H9 (cell line): ENCODE measurements at regions not wholly inside any gene's neighbourhood (a gene's known extent, or its start where the extent isn't known, plus 50 kb on each side); places are given as distances from the start of the nearest gene placed in this dataset.

ENCODE experiments used
- DNase-seq: peaks from one replicate; pipeline ENCODE4 v3.0.0-alpha.2; 2017
- H2AFZ ChIP-seq: one replicate; pipeline ENCODE4 v1.6.1; 2013; ENCODE audit warnings: mild to moderate bottlenecking, low read length, control low read depth, moderate library complexity
- H2AK5ac ChIP-seq: 2 replicates; pipeline ENCODE4 v1.6.1; 2013; ENCODE audit warnings: low read length, control low read depth, mixed read lengths; ENCODE audit not compliant: insufficient read length
- H2BK120ac ChIP-seq: one replicate; pipeline ENCODE4 v1.6.1; 2013; ENCODE audit warnings: low read depth, mild to moderate bottlenecking, low read length, control low read depth, inconsistent platforms; ENCODE audit not compliant: poor library complexity, severe bottlenecking
- H2BK12ac ChIP-seq: 2 replicates; pipeline ENCODE4 v1.6.1; 2013; ENCODE audit warnings: low read length, control low read depth, mixed read lengths, low read depth; ENCODE audit not compliant: insufficient read length
- H2BK15ac ChIP-seq: 2 replicates; pipeline ENCODE4 v1.6.1; 2013; ENCODE audit warnings: low read depth, low read length, control low read depth
- H2BK20ac ChIP-seq: one replicate; pipeline ENCODE4 v1.6.1; 2013; ENCODE audit warnings: low read depth, mild to moderate bottlenecking, low read length, control low read depth, inconsistent platforms; ENCODE audit not compliant: poor library complexity, severe bottlenecking
- H2BK5ac ChIP-seq: 2 replicates; pipeline ENCODE4 v1.6.1; 2013; ENCODE audit warnings: low read length, control low read depth, mixed read lengths; ENCODE audit not compliant: insufficient read length
- H3K14ac ChIP-seq: 2 replicates; pipeline ENCODE4 v1.6.1; 2013; ENCODE audit warnings: low read length, control low read depth; ENCODE audit not compliant: insufficient read depth
- H3K18ac ChIP-seq: 2 replicates; pipeline ENCODE4 v1.6.1; 2013; ENCODE audit warnings: low read depth, mild to moderate bottlenecking, mixed read lengths, low read length, control low read depth; ENCODE audit not compliant: insufficient read length
- H3K23ac ChIP-seq: 2 replicates; pipeline ENCODE4 v1.6.1; 2013; ENCODE audit warnings: low read length, control low read depth, mixed read lengths, low read depth; ENCODE audit not compliant: insufficient read length
- H3K23me2 ChIP-seq: 2 replicates; pipeline ENCODE4 v1.6.1; 2013; ENCODE audit warnings: low read depth, mild to moderate bottlenecking, mixed read lengths, low read length, control low read depth; ENCODE audit not compliant: insufficient read length, poor library complexity, severe bottlenecking
- H3K27ac ChIP-seq: 2 replicates; pipeline ENCODE4 v1.5.1; 2013; ENCODE audit warnings: low read length, control low read depth, mixed read lengths, low read depth; ENCODE audit not compliant: insufficient read length
- H3K27me3 ChIP-seq: 2 replicates; pipeline ENCODE4 v1.6.1; 2013; ENCODE audit warnings: low read length, control low read depth, inconsistent platforms; ENCODE audit not compliant: insufficient read depth
- H3K4ac ChIP-seq: 2 replicates; pipeline ENCODE4 v1.6.1; 2013; ENCODE audit warnings: low read depth, mild to moderate bottlenecking, control low read depth, inconsistent platforms, low read length, moderate library complexity
- H3K4me1 ChIP-seq: 2 replicates; pipeline ENCODE4 v1.6.1; 2013; ENCODE audit warnings: low read length, control low read depth, inconsistent platforms; ENCODE audit not compliant: insufficient read depth
- H3K4me2 ChIP-seq: 2 replicates; pipeline ENCODE4 v1.6.1; 2013; ENCODE audit warnings: low read length, control low read depth, mixed read lengths; ENCODE audit not compliant: insufficient read length, insufficient read depth
- H3K56ac ChIP-seq: 2 replicates; pipeline ENCODE4 v1.6.1; 2013; ENCODE audit warnings: low read depth, mild to moderate bottlenecking, mixed read lengths, low read length, control low read depth; ENCODE audit not compliant: insufficient read length
- H3K79me1 ChIP-seq: 2 replicates; pipeline ENCODE4 v1.6.1; 2013; ENCODE audit warnings: low read depth, mild to moderate bottlenecking, moderate library complexity, low read length, control low read depth, inconsistent platforms; ENCODE audit not compliant: insufficient read depth, poor library complexity, severe bottlenecking
- H3K79me2 ChIP-seq: 2 replicates; pipeline ENCODE4 v1.6.1; 2013; ENCODE audit warnings: low read length, control low read depth, inconsistent platforms; ENCODE audit not compliant: insufficient read depth
- H3K9ac ChIP-seq: 2 replicates; pipeline ENCODE4 v1.6.1; 2013; ENCODE audit warnings: low read length, control low read depth, mixed read lengths; ENCODE audit not compliant: insufficient read length; ENCODE audit errors: extremely low read depth
- H3K9me3 ChIP-seq: one replicate; pipeline ENCODE4 v1.6.1; 2013; ENCODE audit warnings: low read depth, low read length, inconsistent platforms; ENCODE audit not compliant: control insufficient read depth
- H3T11ph ChIP-seq: one replicate; pipeline ENCODE4 v1.6.1; 2013; ENCODE audit warnings: mild to moderate bottlenecking, low read length, control low read depth, inconsistent platforms
- H4K20me1 ChIP-seq: one replicate; pipeline ENCODE4 v1.6.1; 2013; ENCODE audit not compliant: control insufficient read depth, insufficient read length, insufficient read depth
- H4K5ac ChIP-seq: 2 replicates; pipeline ENCODE4 v1.6.1; 2013; ENCODE audit warnings: low read depth, mild to moderate bottlenecking, mixed read lengths, low read length, control low read depth; ENCODE audit not compliant: insufficient read length
- H4K8ac ChIP-seq: replicated peaks from 2 replicates; pipeline ENCODE4 v1.6.1; 2013; ENCODE audit warnings: low read length, control low read depth, mixed read lengths, low read depth; ENCODE audit not compliant: insufficient read length
- H4K91ac ChIP-seq: 2 replicates; pipeline ENCODE4 v1.6.1; 2013; ENCODE audit warnings: low read depth, mild to moderate bottlenecking, moderate library complexity, mixed read lengths, low read length, control low read depth; ENCODE audit not compliant: insufficient read length
- H3K27ac Mint-ChIP-seq, 3 experiments: 2 replicates in 2 of 3; 3 replicates in 1 of 3; pipeline ENCODE4 v1.8.0; 2020 to 2021; ENCODE audit warnings: mixed read lengths in 3 of 3, mild to moderate bottlenecking in 1 of 3, moderate library complexity in 1 of 3
- H3K27me3 Mint-ChIP-seq: 2 replicates; pipeline ENCODE4 v1.8.0; 2021; ENCODE audit warnings: low read depth, mild to moderate bottlenecking, moderate library complexity, mixed read lengths
- H3K36me3 Mint-ChIP-seq, 3 experiments: 2 replicates in 2 of 3; 3 replicates in 1 of 3; pipeline ENCODE4 v1.8.0; 2020 to 2021; ENCODE audit warnings: low read depth in 3 of 3, mixed read lengths in 3 of 3; ENCODE audit not compliant: insufficient read depth in 1 of 3
- H3K4me1 Mint-ChIP-seq, 2 experiments: 2 replicates each; pipeline ENCODE4 v1.8.0; 2020; ENCODE audit warnings: mixed read lengths in 2 of 2
- H3K4me3 Mint-ChIP-seq, 2 experiments: 2 replicates in 1 of 2; 3 replicates in 1 of 2; pipeline ENCODE4 v1.8.0; 2020 to 2021; ENCODE audit warnings: mild to moderate bottlenecking in 2 of 2, mixed read lengths in 2 of 2, moderate library complexity in 1 of 2
- H3K9me3 Mint-ChIP-seq, 2 experiments: 2 replicates in 1 of 2; 3 replicates in 1 of 2; pipeline ENCODE4 v1.8.0; 2020; ENCODE audit warnings: mild to moderate bottlenecking in 2 of 2, mixed read lengths in 2 of 2, moderate library complexity in 1 of 2
- CTCF ChIP-seq: fragments of 200-600 bp; sonication (generic); conservative IDR thresholded peaks from 3 replicates; pipeline ENCODE4 v1.8.0; 2021; ENCODE audit warnings: antibody characterized with exemption, mild to moderate bottlenecking
- WGBS: extraction: QIAGEN DNeasy Blood & Tissue Kit; methylation state at CpG from one replicate; pipeline ENCODE4 v1.1.7; 2013; ENCODE audit warnings: missing lambda C conversion rate, low lambda C conversion rate, mixed read lengths; ENCODE audit not compliant: insufficient read length; ENCODE audit errors: extremely low coverage; 5-methylcytosine and 5-hydroxymethylcytosine counted together

- H3K4me3 Mint-ChIP-seq = no peak overlapping the region
- Histone ChIP-seq H3K27ac (no peak overlapping the region), H3K27me3 (no peaks in the 10 kb centered on the region)
Measured at GRCh38 chr12:92047393-92047826, 98.2 kb downstream of the BTG1 start.

More at GRCh38 chr12:92047393-92047826, 98.2 kb downstream of the BTG1 start:
- Histone ChIP-seq H2BK120ac (no peak overlapping the region), H2BK12ac (no peak overlapping the region), H3K18ac (no peak overlapping the region), H3K23ac (no peak overlapping the region), H3K79me2 (no peaks in the 10 kb centered on the region), H2AK5ac (no peak overlapping the region), H2AFZ (no peak overlapping the region), H3K4ac (no peak overlapping the region), H3K56ac (no peak overlapping the region), H3K4me2 (no peak overlapping the region), H3K4me1 (no peaks in the 10 kb centered on the region; the same call in 1 of the 2 replicates), H3K79me1 (no peaks in the 10 kb centered on the region), H2BK5ac (no peak overlapping the region), H4K20me1 (no peaks in the 10 kb centered on the region), H3K9me3 (no peaks in the 10 kb centered on the region), H3T11ph (no peak overlapping the region), H4K91ac (no peak overlapping the region), H3K23me2 (no peaks in the 10 kb centered on the region), H2BK20ac (no peak overlapping the region), H4K5ac (no peak overlapping the region), H4K8ac (no peak overlapping the region), H2BK15ac (no peak overlapping the region), H3K9ac (no peak overlapping the region), H3K14ac (no peak overlapping the region)
- Mint-ChIP-seq H3K4me1 (peaks cover 5 to 7% of the 10 kb centered on the region in 2 experiments), H3K9me3 (peaks cover 2 to 3% of the 10 kb centered on the region in 2 experiments; a peak in 4 of 5 replicates), H3K27me3 (no peaks in the 10 kb centered on the region), H3K27ac (peak overlapping the region in 1 of 3 experiments; percentile 31; a peak in 1 of 7 replicates), H3K36me3 (peaks cover 0 to 4% (median 0%) of the 10 kb centered on the region in 3 experiments; a peak in 3 of 7 replicates)
- no peak for DNase-seq
- TF ChIP-seq CTCF = no peak
- no CpG with 5 or more reads among the region's 2 CpGs for WGBS
